Neural cell (in vitro differentiated cells): ENCODE measurements at regions not wholly inside any gene's neighbourhood (a gene's known extent, or its start where the extent isn't known, plus 50 kb on each side); places are given as distances from the start of the nearest gene placed in this dataset.

ENCODE experiments used
- CTCF ChIP-seq: fragments of 450-650 bp; IDR thresholded peaks from 2 replicates; pipeline ENCODE4 v1.5.1; 2014; ENCODE audit warnings: antibody characterized with exemption, mild to moderate bottlenecking, moderate library complexity; ENCODE audit not compliant: poor library complexity, severe bottlenecking
- EP300 ChIP-seq: fragments of 450-650 bp; conservative IDR thresholded peaks from 2 replicates; pipeline ENCODE4 v1.6.1; 2014; ENCODE audit warnings: antibody characterized with exemption, mild to moderate bottlenecking, moderate library complexity; ENCODE audit not compliant: poor library complexity, severe bottlenecking
- EZH2 ChIP-seq: fragments of 200-600, 300-800 bp; shearing (Covaris generic), sonication (generic); IDR thresholded peaks from 2 replicates; pipeline ENCODE4 v1.6.1; 2014; ENCODE audit warnings: antibody characterized with exemption, low read length, borderline replicate concordance, mild to moderate bottlenecking; ENCODE audit not compliant: insufficient read depth, poor library complexity, severe bottlenecking
- POLR2AphosphoS5 ChIP-seq: IDR thresholded peaks from 2 replicates; pipeline ENCODE4 v1.6.1; 2012
- RAD21 ChIP-seq: fragments of 450-650 bp; conservative IDR thresholded peaks from 2 replicates; pipeline ENCODE4 v1.6.1; 2014; ENCODE audit warnings: antibody characterized with exemption, mild to moderate bottlenecking, moderate library complexity
- REST ChIP-seq: IDR thresholded peaks from 2 replicates; pipeline ENCODE4 v1.6.1; 2012; ENCODE audit warnings: borderline replicate concordance
- TAF1 ChIP-seq: IDR thresholded peaks from 2 replicates; pipeline ENCODE4 v1.6.1; 2012; ENCODE audit warnings: low read depth

GRCh38 chr6:21855811-21856455 lies 262.4 kb downstream of the SOX4 start:
- TF ChIP-seq CTCF = no peak
- TF ChIP-seq REST = no peak
- TF ChIP-seq TAF1 = no peak
- TF ChIP-seq POLR2AphosphoS5 = no peak
- TF ChIP-seq EZH2 = no peak
- no peak for TF ChIP-seq EP300
- TF ChIP-seq RAD21 = no peak
